ENCODE measurements at regions not wholly inside any gene's neighbourhood (a gene's known extent, or its start where the extent isn't known, plus 50 kb on each side); places are given as distances from the start of the nearest gene placed in this dataset.

DNA sequence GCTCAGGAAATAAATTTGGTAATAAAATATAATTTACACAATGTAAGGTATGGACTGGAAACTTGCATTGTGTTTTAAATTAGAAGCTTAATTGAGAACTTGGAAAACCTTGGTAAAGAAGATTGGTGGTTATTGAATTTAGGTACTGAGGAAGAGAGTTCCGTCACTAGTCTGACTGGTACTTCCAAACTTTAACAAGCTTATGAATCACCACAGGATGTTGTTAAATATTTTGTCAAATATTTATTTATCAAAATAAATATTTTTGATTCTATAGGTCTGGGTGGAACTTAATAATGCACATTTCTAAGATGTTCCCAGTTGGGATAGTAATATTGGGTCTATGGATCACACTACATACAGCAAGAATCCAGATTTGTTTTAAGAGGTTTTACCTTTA, 992.2 kb downstream of the ARAP2 start (continued):
- TF ChIP-seq ATF2 (IDR thresholded peaks at IDR 0.05; ENCODE audit: low read length) (no peak), POLR2A (IDR thresholded peaks at IDR 0.05; ENCODE audit: control extremely low read depth in 1 of 2, low read depth in 2 of 2, low read length in 2 of 2) (no peak), TEAD4 (IDR thresholded peaks at IDR 0.05; ENCODE audit: low read depth, low read length) (no peak), PHF8 (conservative IDR thresholded peaks at IDR 0.05; ENCODE audit: low read depth, low read length) (no peak), EGR1 (IDR thresholded peaks at IDR 0.05; ENCODE audit: borderline replicate concordance, low read depth, low read length) (no peak), JUND (IDR thresholded peaks at IDR 0.05; ENCODE audit: low read length) (no peak), SP1 (IDR thresholded peaks at IDR 0.05; ENCODE audit: low read depth, low read length) (no peak)
